Heart right ventricle (tissue), 16 donors: ENCODE measurements at regions not wholly inside any gene's neighbourhood (a gene's known extent, or its start where the extent isn't known, plus 50 kb on each side); places are given as distances from the start of the nearest gene placed in this dataset.

Experiments used
- ATAC-seq, 8 donors: fragments of 200-7000 bp; cut with Tn5 transposase; one replicate each; pipeline ENCODE4 v1.9.1; 2020; ENCODE audit warnings: mild to moderate bottlenecking in 8 of 8, moderate library complexity in 8 of 8, moderate number of reproducible peaks in 1 of 8
- DNase-seq, 2 donors: peaks; one replicate each; pipeline ENCODE4 v3.0.0-alpha.2; 2020
- H3K27ac ChIP-seq, 10 donors: fragments of 200-600 bp; sonication (generic) in 2 of 10; one replicate each; pipeline versions ENCODE4 v1.5.0 to v1.8.0; 2020 to 2022; ENCODE audit warnings: mild to moderate bottlenecking in 3 of 10
- H3K27me3 ChIP-seq, 7 donors: fragments of 200-600 bp; one replicate each; pipeline ENCODE4 v1.8.0; 2021 to 2022; ENCODE audit warnings: mild to moderate bottlenecking in 2 of 7
- H3K36me3 ChIP-seq, 9 donors: fragments of 200-600 bp; sonication (generic) in 1 of 9; one replicate each; pipeline versions ENCODE4 v1.5.0 to v1.8.0; 2020 to 2022; ENCODE audit warnings: mild to moderate bottlenecking in 2 of 9
- H3K4me1 ChIP-seq, 9 donors: fragments of 200-600 bp; sonication (generic) in 1 of 9; one replicate each; pipeline versions ENCODE4 v1.5.0 to v1.8.0; 2020 to 2022; ENCODE audit warnings: mild to moderate bottlenecking in 4 of 9
- H3K4me3 ChIP-seq, 10 donors: fragments of 200-600 bp; sonication (generic) in 2 of 10; one replicate each; pipeline versions ENCODE4 v1.5.0 to v1.8.0; 2020 to 2022; ENCODE audit warnings: mild to moderate bottlenecking in 7 of 10, moderate library complexity in 2 of 10
- H3K9me3 ChIP-seq, 11 donors: fragments of 200-600 bp in 10 of 11; sonication (generic) in 2 of 11; one replicate each; pipeline versions ENCODE4 v1.5.0 to v1.8.0; 2013 to 2022; ENCODE audit warnings: mild to moderate bottlenecking in 2 of 11, control low read depth in 1 of 11, moderate library complexity in 1 of 11
- CTCF ChIP-seq, 9 donors: fragments of 200-600 bp; sonication (generic) in 2 of 9; IDR thresholded peaks; one replicate each; pipeline versions ENCODE4 v1.5.0 to v1.8.0; 2021 to 2022; ENCODE audit warnings: antibody characterized with exemption in 9 of 9, mild to moderate bottlenecking in 5 of 9, moderate library complexity in 1 of 9
- WGBS, 2 donors: extraction: QIAGEN DNeasy Blood & Tissue Kit; methylation state at CpG; one replicate each; pipeline ENCODE4 v1.1.7; 2013; ENCODE audit warnings: inconsistent platforms in 1 of 2; 5-methylcytosine and 5-hydroxymethylcytosine counted together
- intact Hi-C, 10 donors: fragments of 100-400 bp; cut with DNase I; formaldehyde crosslinking; loops; one replicate each; pipeline versions ENCODE4 v1.11.1 to v1.14.2; 2022
- donor health status: Arrhythmogenic right ventricular cardiomyopathy.
- donor health status: ischemic (EF 13 %, LVEDD 7.1; RV severe dilation, severe dysfunction).
- donor health status: healthy with polysubstance abuse.
- donor health status: DM: no; HTN: yes; CAD: no.
- donor health status: DM: no; HTN: no; CAD: no.
- donor health status: ischemic (EF 25% LVEDD 6.9; RV normal size, moderate dysfunction).
- donor health status: ischemic (EF 25% LVEDD 5.7; RV mildly dilated, moderate dysfunction).
- donor health status: healthy.
- donor health status: DM: yes; HTN: yes; CAD: no.
- donor health status: Ischemic cardiomyopathy.
- donor health status: ischemic (EF 35%, LVEDD 5.7; RV mildly dilated, moderate dysfunction).
- donor health status: nonischemic (EF 11% LVEDD 7.7; RV severe dilation, severe dysfunction).
- donor health status: DM: yes; HTN: yes; CAD: no.
- donor health status: PGD.
- donor health status: ischemic (EF 29% LVEDD 5.4; RV normal size, mild dysfunction).
- donor health status: nonischemic (EF 23%, LVEDD 6.1; RV moderate dilation, normal function).

- ATAC-seq (no peak), DNase-seq (no peak)
- no peaks in the 10 kb centered on the region for H3K9me3 ChIP-seq
- H3K27me3 ChIP-seq: no peaks in the 10 kb centered on the region
- 79 to 86% methylated on average over 3 of the region's 3 CpGs for WGBS, 2 donors
- no peak overlapping the region for H3K4me3 ChIP-seq
- intact Hi-C loops: no loop called here
- TF ChIP-seq CTCF (IDR thresholded peaks at IDR 0.05): no peak
- H3K4me1 ChIP-seq: no peaks in the 10 kb centered on the region
- H3K27ac ChIP-seq: no peak overlapping the region
- H3K36me3 ChIP-seq: no peaks in the 10 kb centered on the region
Measured at GRCh38 chr12:60475825-60476224, 880.0 kb downstream of the SLC16A7 start.

- no peak for ATAC-seq
- peaks cover 0 to 11% (median 0%) of the 10 kb centered on the region in 11 donors for H3K9me3 ChIP-seq
- no peak overlapping the region for H3K27ac ChIP-seq
- intact Hi-C loops: no loop called here
- H3K36me3 ChIP-seq: no peaks in the 10 kb centered on the region
- 59 to 76% methylated on average over 1 of the region's 1 CpG for WGBS, 2 donors
- no peak for TF ChIP-seq CTCF (IDR thresholded peaks at IDR 0.05)
- no peaks in the 10 kb centered on the region for H3K27me3 ChIP-seq
- H3K4me1 ChIP-seq: no peaks in the 10 kb centered on the region
- no peak overlapping the region for H3K4me3 ChIP-seq
- no peak for DNase-seq
Measured at GRCh38 chr12:60487284-60487683, 891.5 kb downstream of the SLC16A7 start.

- Histone ChIP-seq H3K4me3 (no peak overlapping the region), H3K27ac (no peak overlapping the region), H3K4me1 (no peaks in the 10 kb centered on the region), H3K27me3 (no peaks in the 10 kb centered on the region), H3K36me3 (no peaks in the 10 kb centered on the region), H3K9me3 (peaks cover 0 to under 1% (median 0%) of the 10 kb centered on the region in 11 donors)
- ATAC-seq (no peak), DNase-seq (no peak)
- no peak for TF ChIP-seq CTCF (IDR thresholded peaks at IDR 0.05)
- intact Hi-C loops: no loop called here
Measured at GRCh38 chr12:60489071-60489470, 893.2 kb downstream of the SLC16A7 start.

- intact Hi-C loops: loop anchor here in 2 of 10 donors (5.0 to 10.0 kb wide), 2 partner anchors 687 to 1089 kb away; no protein-coding TSS in a partner anchor
- peak in 8 of 9 donors; percentile 6 to 54 (median 44) for TF ChIP-seq CTCF (IDR thresholded peaks at IDR 0.05)
- H3K36me3 ChIP-seq: no peaks in the 10 kb centered on the region
- no peak overlapping the region for H3K4me3 ChIP-seq
- ATAC-seq (no peak), DNase-seq (no peak)
- H3K4me1 ChIP-seq: peaks cover 0 to 4% (median 0%) of the 10 kb centered on the region in 9 donors
- no peak overlapping the region for H3K27ac ChIP-seq
- 20 to 46% methylated on average over 2 of the region's 2 CpGs for WGBS, 2 donors
- peaks cover 0 to 3% (median 0%) of the 10 kb centered on the region in 11 donors for H3K9me3 ChIP-seq
- no peaks in the 10 kb centered on the region for H3K27me3 ChIP-seq
Measured at GRCh38 chr12:60494244-60494643, 898.4 kb downstream of the SLC16A7 start.
